ENCODE measurements at regions not wholly inside any gene's neighbourhood (a gene's known extent, or its start where the extent isn't known, plus 50 kb on each side); places are given as distances from the start of the nearest gene placed in this dataset.

DNA sequence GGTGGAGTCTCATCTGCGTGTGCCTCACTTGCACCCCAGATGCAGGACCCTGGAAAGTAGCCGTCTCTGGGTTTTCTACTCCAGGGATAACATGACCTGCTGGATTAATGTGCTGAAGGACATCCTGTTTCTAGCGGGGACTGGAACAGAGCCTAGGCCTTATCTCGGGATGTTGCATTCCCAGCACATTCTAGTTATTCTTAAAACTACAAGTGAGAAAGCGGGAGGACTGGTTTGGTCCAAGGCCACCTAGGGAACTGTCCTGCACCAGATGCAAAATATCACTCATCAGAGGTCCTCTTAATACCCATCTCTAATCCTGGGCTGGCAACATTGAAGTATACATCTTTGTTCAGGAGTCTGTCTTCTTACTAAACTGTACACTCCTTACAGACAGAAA, 179.9 kb downstream of the ZC3H11B start:
- ATAC-seq (no peak), DNase-seq (ENCODE audit: low read depth, low spot score) (no peak)
- Histone ChIP-seq H3K4me2 (ENCODE audit: low read length) (no peak overlapping the region), H2AFZ (ENCODE audit: low read depth, low read length, poor library complexity, severe bottlenecking) (no peak overlapping the region), H4K20me1 (ENCODE audit: insufficient read depth) (no peaks in the 10 kb centered on the region), H3K27me3 (ENCODE audit: insufficient read depth, low read length) (no peaks in the 10 kb centered on the region), H3K9me2 (ENCODE audit: insufficient read depth) (no peaks in the 10 kb centered on the region), H3K79me2 (ENCODE audit: insufficient read depth, low read length) (no peaks in the 10 kb centered on the region), H3K9me3 (ENCODE audit: control insufficient read depth in 1 of 2, insufficient read depth in 1 of 2, low read depth in 1 of 2, low read length in 2 of 2) (no peaks in the 10 kb centered on the region), H3K4me1 (ENCODE audit: control insufficient read depth in 1 of 2, insufficient read depth in 2 of 2, low read length in 2 of 2) (no peaks in the 10 kb centered on the region), H3K9ac (ENCODE audit: low read length) (no peak overlapping the region), H3K27ac (ENCODE audit: low read depth, low read length) (no peak overlapping the region), H3K4me3 (replicated peaks in 1 of 2; ENCODE audit: low read depth in 1 of 2, low read length in 2 of 2) (no peak overlapping the region), H3K36me3 (ENCODE audit: control insufficient read depth in 1 of 2, insufficient read depth in 2 of 2, low read length in 2 of 2) (no peaks in the 10 kb centered on the region)
- RAD21 ChIA-PET (ENCODE audit: low non-redundant PET in 1 of 2, low total read pairs in 2 of 2, uncharacterized antibody in 2 of 2, unreplicated experiment in 2 of 2) = no interaction called here
- POLR2A ChIA-PET = no interaction called here
- no TSS peak for BruUV-seq (replicated peaks)
- intact Hi-C loops (cut with micrococcal nuclease) = no loop called here
- no peak for TF ChIP-seq SP1 (IDR thresholded peaks at IDR 0.05; ENCODE audit: low read depth)
- CTCF ChIA-PET = no interaction called here

DNA sequence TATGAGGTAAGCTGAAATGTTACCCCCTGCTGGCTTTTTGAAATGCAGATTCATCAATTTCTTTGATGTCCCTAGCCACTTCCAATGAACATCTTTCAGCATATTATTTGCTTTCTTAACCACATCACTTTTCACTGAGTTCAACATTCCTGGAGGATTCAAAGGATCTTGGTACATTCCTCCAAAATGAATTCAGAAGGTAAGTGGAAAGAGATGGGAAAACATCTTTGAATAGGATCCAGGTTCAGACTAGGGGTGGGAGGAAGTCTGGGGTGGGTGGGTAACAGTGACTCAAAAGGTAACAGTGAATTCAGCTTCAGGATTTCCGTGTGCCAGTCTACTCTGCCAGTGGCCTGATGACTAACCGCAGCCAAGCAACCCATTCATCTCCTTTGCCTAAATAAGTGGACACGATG, 180.7 kb downstream of the ZC3H11B start:
- TF ChIP-seq, protein P1, sequence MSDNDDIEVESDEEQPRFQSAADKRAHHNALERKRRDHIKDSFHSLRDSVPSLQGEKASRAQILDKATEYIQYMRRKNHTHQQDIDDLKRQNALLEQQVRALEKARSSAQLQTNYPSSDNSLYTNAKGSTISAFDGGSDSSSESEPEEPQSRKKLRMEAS (IDR thresholded peaks at IDR 0.05) = no peak
- no peak for TF ChIP-seq ZNF274 (IDR thresholded peaks at IDR 0.05; ENCODE audit: low read depth, low read length)
- TF ChIP-seq SP1 (IDR thresholded peaks at IDR 0.05; ENCODE audit: low read depth) = no peak
- TF ChIP-seq, protein P2, sequence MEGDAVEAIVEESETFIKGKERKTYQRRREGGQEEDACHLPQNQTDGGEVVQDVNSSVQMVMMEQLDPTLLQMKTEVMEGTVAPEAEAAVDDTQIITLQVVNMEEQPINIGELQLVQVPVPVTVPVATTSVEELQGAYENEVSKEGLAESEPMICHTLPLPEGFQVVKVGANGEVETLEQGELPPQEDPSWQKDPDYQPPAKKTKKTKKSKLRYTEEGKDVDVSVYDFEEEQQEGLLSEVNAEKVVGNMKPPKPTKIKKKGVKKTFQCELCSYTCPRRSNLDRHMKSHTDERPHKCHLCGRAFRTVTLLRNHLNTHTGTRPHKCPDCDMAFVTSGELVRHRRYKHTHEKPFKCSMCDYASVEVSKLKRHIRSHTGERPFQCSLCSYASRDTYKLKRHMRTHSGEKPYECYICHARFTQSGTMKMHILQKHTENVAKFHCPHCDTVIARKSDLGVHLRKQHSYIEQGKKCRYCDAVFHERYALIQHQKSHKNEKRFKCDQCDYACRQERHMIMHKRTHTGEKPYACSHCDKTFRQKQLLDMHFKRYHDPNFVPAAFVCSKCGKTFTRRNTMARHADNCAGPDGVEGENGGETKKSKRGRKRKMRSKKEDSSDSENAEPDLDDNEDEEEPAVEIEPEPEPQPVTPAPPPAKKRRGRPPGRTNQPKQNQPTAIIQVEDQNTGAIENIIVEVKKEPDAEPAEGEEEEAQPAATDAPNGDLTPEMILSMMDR (IDR thresholded peaks at IDR 0.05 in 2 of 3, conservative IDR thresholded peaks at IDR 0.05 in 1 of 3; ENCODE audit: borderline replicate concordance in 1 of 3, insufficient read depth in 1 of 3, low read depth in 2 of 3, low read length in 2 of 3) = no peak
- no peaks in the 10 kb centered on the region for H3K4me1 ChIP-seq (ENCODE audit: control insufficient read depth in 1 of 2, insufficient read depth in 2 of 2, low read length in 2 of 2)
- no TSS peak for BruUV-seq (replicated peaks)
- H3K36me3 ChIP-seq (ENCODE audit: control insufficient read depth in 1 of 2, insufficient read depth in 2 of 2, low read length in 2 of 2) = no peaks in the 10 kb centered on the region
- H3K27ac ChIP-seq (ENCODE audit: low read depth, low read length) = no peak overlapping the region; the same call in 1 of the 2 replicates
- H4K20me1 ChIP-seq (ENCODE audit: insufficient read depth) = no peaks in the 10 kb centered on the region
- CTCF ChIA-PET = no interaction called here
- H3K4me2 ChIP-seq (ENCODE audit: low read length) = no peak overlapping the region
- ATAC-seq (no peak), DNase-seq (ENCODE audit: low read depth, low spot score) (no peak)
- H3K9ac ChIP-seq (ENCODE audit: low read length) = no peak overlapping the region
- intact Hi-C loops (cut with micrococcal nuclease) = no loop called here
- no peaks in the 10 kb centered on the region for H3K79me2 ChIP-seq (ENCODE audit: insufficient read depth, low read length)
- H3K4me3 ChIP-seq (replicated peaks in 1 of 2; ENCODE audit: low read depth in 1 of 2, low read length in 2 of 2) = no peak overlapping the region
- H3K9me2 ChIP-seq (ENCODE audit: insufficient read depth) = no peaks in the 10 kb centered on the region
- RAD21 ChIA-PET (ENCODE audit: low non-redundant PET in 1 of 2, low total read pairs in 2 of 2, uncharacterized antibody in 2 of 2, unreplicated experiment in 2 of 2) = no interaction called here
- H2AFZ ChIP-seq (ENCODE audit: low read depth, low read length, poor library complexity, severe bottlenecking) = no peak overlapping the region
- POLR2A ChIA-PET = no interaction called here
- no peaks in the 10 kb centered on the region for H3K27me3 ChIP-seq (ENCODE audit: insufficient read depth, low read length)
- H3K9me3 ChIP-seq (ENCODE audit: control insufficient read depth in 1 of 2, insufficient read depth in 1 of 2, low read depth in 1 of 2, low read length in 2 of 2) = no peaks in the 10 kb centered on the region

All from HCT116 (cell line).